IMR-90 (cell line): ENCODE measurements at regions not wholly inside any gene's neighbourhood (a gene's known extent, or its start where the extent isn't known, plus 50 kb on each side); places are given as distances from the start of the nearest gene placed in this dataset.

ENCODE experiments used
- BHLHE40 ChIP-seq: fragments of 150-350 bp; IDR thresholded peaks from 2 replicates; pipeline ENCODE4 v1.6.1; 2016; ENCODE audit warnings: mild to moderate bottlenecking, low read depth, low read length
- MAZ ChIP-seq: IDR thresholded peaks from 2 replicates; pipeline ENCODE4 v1.6.1; 2012; ENCODE audit warnings: low read depth, mild to moderate bottlenecking, low read length, improper control_type of control experiment, moderate library complexity, borderline replicate concordance
- MXI1 ChIP-seq: IDR thresholded peaks from 2 replicates; pipeline ENCODE4 v1.6.1; 2012; ENCODE audit warnings: low read depth, mild to moderate bottlenecking, low read length, moderate library complexity, borderline replicate concordance
- NFE2L2 ChIP-seq: fragments of 150-350 bp; IDR thresholded peaks from 2 replicates; pipeline ENCODE4 v1.6.1; 2016; ENCODE audit warnings: low read depth, mild to moderate bottlenecking, low read length
- POLR2A ChIP-seq: IDR thresholded peaks from 2 replicates; pipeline ENCODE4 v1.6.1; 2012; ENCODE audit warnings: mild to moderate bottlenecking, low read depth, low read length
- RAD21 ChIP-seq: IDR thresholded peaks from 2 replicates; pipeline ENCODE4 v1.6.1; 2012; ENCODE audit warnings: low read length, improper control_type of control experiment
- RCOR1 ChIP-seq: IDR thresholded peaks from 2 replicates; pipeline ENCODE4 v1.6.1; 2012; ENCODE audit warnings: mild to moderate bottlenecking, low read length, improper control_type of control experiment; ENCODE audit not compliant: insufficient replicate concordance
- RFX5 ChIP-seq: IDR thresholded peaks from 2 replicates; pipeline ENCODE4 v1.8.0; 2012; ENCODE audit warnings: low read depth, mild to moderate bottlenecking, low read length, moderate library complexity
- SMC3 ChIP-seq: fragments of 150-350 bp; IDR thresholded peaks from 2 replicates; pipeline ENCODE4 v1.6.1; 2016; ENCODE audit warnings: low read depth, mild to moderate bottlenecking, antibody characterized with exemption, low read length, moderate library complexity
- TF ChIP-seq, protein P1 (sequence below): conservative IDR thresholded peaks from 2 replicates; pipeline ENCODE4 v1.5.1; 2012; ENCODE audit warnings: mild to moderate bottlenecking, low read depth, low read length, improper control_type of control experiment
- TF ChIP-seq, protein P2 (sequence below): fragments of 150-350 bp; IDR thresholded peaks from 2 replicates; pipeline ENCODE4 v1.6.1; 2016; ENCODE audit warnings: low read depth, mild to moderate bottlenecking, low read length, moderate library complexity, borderline replicate concordance

DNA sequence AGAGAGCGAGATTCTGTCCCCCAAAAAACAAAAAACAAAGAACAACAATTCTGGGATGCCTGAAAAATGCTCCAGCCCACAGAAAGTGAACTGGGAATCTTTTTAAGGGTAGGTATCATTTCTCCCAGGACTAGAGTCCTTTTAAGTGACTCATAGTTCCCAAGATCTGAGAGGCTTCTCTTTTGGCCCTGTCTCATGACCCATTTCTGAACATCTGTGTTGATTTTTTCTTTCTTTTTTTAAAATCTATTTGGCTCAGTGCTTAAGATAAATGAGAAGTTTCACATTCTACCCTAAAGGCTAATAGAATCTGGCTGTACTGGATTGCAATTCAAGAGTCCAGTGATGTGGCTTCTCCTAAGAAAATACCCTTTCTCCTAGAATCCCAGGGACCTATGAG lies 217.6 kb upstream of the FOXQ1 start:
- TF ChIP-seq, protein P1, sequence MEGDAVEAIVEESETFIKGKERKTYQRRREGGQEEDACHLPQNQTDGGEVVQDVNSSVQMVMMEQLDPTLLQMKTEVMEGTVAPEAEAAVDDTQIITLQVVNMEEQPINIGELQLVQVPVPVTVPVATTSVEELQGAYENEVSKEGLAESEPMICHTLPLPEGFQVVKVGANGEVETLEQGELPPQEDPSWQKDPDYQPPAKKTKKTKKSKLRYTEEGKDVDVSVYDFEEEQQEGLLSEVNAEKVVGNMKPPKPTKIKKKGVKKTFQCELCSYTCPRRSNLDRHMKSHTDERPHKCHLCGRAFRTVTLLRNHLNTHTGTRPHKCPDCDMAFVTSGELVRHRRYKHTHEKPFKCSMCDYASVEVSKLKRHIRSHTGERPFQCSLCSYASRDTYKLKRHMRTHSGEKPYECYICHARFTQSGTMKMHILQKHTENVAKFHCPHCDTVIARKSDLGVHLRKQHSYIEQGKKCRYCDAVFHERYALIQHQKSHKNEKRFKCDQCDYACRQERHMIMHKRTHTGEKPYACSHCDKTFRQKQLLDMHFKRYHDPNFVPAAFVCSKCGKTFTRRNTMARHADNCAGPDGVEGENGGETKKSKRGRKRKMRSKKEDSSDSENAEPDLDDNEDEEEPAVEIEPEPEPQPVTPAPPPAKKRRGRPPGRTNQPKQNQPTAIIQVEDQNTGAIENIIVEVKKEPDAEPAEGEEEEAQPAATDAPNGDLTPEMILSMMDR, result no peak
- TF ChIP-seq RAD21 (no peak), POLR2A (no peak), SMC3 (no peak), RFX5 (no peak), NFE2L2 (no peak), RCOR1 (no peak), MAZ (no peak), MXI1 (no peak), BHLHE40 (no peak)
- TF ChIP-seq, protein P2, sequence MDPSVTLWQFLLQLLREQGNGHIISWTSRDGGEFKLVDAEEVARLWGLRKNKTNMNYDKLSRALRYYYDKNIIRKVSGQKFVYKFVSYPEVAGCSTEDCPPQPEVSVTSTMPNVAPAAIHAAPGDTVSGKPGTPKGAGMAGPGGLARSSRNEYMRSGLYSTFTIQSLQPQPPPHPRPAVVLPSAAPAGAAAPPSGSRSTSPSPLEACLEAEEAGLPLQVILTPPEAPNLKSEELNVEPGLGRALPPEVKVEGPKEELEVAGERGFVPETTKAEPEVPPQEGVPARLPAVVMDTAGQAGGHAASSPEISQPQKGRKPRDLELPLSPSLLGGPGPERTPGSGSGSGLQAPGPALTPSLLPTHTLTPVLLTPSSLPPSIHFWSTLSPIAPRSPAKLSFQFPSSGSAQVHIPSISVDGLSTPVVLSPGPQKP, result no peak
